HG03135 (cell line): ENCODE measurements at regions not wholly inside any gene's neighbourhood (a gene's known extent, or its start where the extent isn't known, plus 50 kb on each side); places are given as distances from the start of the nearest gene placed in this dataset.
A peak's percentile ranks its signal among the peaks of the same experiment; 100 is the strongest.
"Not testable (repeated sequence)": the region's sequence is repeated elsewhere in the genome, so short reads cannot be mapped to it uniquely, and the experiment has no call there.

Source experiments
- ATAC-seq: cut with Tn5 transposase; IDR thresholded peaks from one replicate; pipeline ENCODE4 v1.9.1; 2021; ENCODE audit warnings: mild to moderate bottlenecking, moderate library complexity; ENCODE audit not compliant: unreplicated experiment

- ATAC-seq: no peak
Observed at GRCh38 chr14:53247596-53248370, 94.7 kb upstream of the DDHD1 start.

GRCh38 chr14:53242898-53243297, 89.8 kb upstream of the DDHD1 start:
- not testable (repeated sequence) for ATAC-seq

DNA sequence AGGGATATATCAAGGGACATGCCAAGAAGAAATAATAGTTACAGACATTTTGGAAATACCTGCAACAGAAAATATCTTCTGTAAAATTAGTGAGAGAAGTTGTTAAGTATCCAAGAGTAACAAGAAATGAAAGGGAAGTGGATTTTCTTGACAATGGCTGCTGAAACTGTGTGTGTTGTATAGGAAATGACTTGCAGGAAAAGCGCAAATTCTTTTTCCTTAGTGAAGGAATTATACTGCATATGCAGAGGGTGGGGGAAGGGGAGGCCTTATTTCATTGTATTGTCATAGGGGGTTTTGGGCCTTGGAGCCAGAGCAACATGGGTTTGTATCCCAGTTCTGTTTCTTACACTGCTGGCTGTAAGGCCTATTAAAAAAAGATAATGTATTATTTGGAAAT, 84.4 kb upstream of the DDHD1 start:
- ATAC-seq: no peak

GRCh38 chr14:53236708-53237107, 83.6 kb upstream of the DDHD1 start:
- no peak for ATAC-seq

- no peak for ATAC-seq
Observed at GRCh38 chr14:53231171-53231570, 78.0 kb upstream of the DDHD1 start.

DNA sequence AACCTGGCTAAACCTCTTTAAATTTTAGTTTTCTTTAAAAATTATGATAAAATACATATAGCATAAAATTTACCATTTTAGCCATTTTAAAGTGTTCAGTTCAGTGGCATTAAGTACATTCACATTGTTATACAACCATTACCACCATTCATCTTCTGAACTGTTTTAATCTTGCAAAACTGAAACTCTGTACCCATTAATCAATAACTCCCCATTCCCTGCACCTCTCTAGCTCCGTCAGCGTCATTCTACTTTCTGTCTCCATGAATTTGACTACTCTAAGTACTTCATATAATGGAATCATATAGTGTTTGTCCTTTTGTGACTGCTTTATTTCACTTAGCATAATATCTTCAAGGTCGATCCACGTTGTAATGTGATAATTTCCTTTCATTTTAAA, 75.8 kb upstream of the DDHD1 start:
- no peak for ATAC-seq

DNA sequence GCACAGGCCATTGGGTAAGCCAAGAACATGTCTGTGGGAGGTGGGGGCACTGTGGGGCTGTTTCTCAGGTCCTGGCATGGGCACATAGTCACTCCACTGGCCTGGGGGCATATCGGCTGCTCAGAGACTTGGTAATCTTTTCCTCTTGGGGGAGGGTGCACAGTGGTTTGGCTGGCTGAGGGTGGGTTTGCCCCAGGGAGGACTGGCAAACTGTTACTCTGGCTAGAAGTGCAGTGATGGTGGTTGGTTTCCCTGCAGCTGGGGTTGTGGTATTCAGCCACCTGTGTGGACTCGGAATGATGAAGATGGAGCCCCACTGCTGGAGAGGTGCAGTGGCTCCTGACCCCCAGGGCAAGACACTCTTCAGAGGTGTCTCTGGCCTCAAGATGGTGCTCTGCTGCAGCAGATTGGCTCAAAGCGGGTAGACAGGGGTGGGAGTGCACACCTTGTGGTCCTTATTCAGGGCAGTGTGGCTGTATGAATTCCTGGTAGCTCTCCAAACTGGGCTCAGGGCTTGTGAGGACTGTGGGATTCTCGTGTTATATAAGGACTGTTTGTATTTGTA, 74.1 kb upstream of the DDHD1 start:
- ATAC-seq: no peak

GRCh38 chr14:53226553-53226952, 73.4 kb upstream of the DDHD1 start:
- ATAC-seq: no peak

GRCh38 chr14:53220914-53221313, 67.8 kb upstream of the DDHD1 start:
- no peak for ATAC-seq

- ATAC-seq: no peak
Observed at GRCh38 chr14:53218161-53218560, 65.0 kb upstream of the DDHD1 start.

DNA sequence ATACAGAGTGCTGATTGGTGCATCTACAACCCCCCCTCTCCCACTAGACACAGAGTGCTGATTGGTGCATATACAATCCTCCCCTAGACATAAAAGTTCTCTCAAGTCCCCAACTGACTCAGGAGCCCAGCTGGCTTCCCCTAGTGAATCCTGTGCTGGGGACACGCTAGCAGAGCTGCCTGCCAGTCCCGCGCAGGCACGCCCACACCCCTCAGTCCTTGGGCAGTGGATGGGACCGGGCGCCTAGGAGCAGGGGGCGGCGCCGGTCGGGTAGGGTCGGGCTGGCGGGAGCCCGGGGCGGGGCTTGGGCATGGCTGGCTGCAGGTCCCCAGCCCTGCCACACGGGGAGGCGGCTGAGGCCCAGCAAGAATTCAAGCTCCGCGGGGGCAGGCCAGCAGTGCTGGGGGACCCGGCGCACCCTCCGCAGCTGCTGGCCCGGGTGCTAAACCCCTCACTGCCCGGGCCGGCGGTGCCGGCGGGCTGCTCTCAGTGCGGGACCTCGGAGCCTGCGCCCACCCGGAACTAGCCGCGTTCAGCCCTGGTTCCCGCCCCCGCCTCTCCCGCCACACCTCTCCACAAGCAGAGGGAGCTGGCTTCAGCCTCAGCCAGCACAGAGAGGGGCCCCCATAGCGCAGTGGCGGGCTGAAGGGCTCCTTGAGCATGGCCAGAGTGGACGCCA, 64.3 kb upstream of the DDHD1 start:
- peak; percentile 99 for ATAC-seq

GRCh38 chr14:53216955-53217315, 63.8 kb upstream of the DDHD1 start:
- not testable (repeated sequence) for ATAC-seq

- not testable (repeated sequence) for ATAC-seq
Observed at GRCh38 chr14:53216478-53216877, 63.4 kb upstream of the DDHD1 start.

GRCh38 chr14:53215101-53215500, 62.0 kb upstream of the DDHD1 start:
- no peak for ATAC-seq

GRCh38 chr14:53214384-53214783, 61.3 kb upstream of the DDHD1 start:
- no peak for ATAC-seq

- ATAC-seq: no peak
Observed at GRCh38 chr14:53213761-53214160, 60.6 kb upstream of the DDHD1 start.

GRCh38 chr14:53209370-53209769, 56.2 kb upstream of the DDHD1 start:
- ATAC-seq: no peak
